Spleen (tissue), 11 donors: ENCODE measurements at regions not wholly inside any gene's neighbourhood (a gene's known extent, or its start where the extent isn't known, plus 50 kb on each side); places are given as distances from the start of the nearest gene placed in this dataset.

Source experiments
- DNase-seq: peaks from one replicate; pipeline ENCODE4 v3.0.0-alpha.2; 2020
- H3K27ac ChIP-seq, 8 donors: fragments of 200-600 bp; sonication (generic) in 7 of 8; 1 replicate in 4 of 8; 2 replicates in 4 of 8; pipeline versions ENCODE4 v1.5.0 to v1.8.0; 2016 to 2021; ENCODE audit warnings: inconsistent platforms in 4 of 8, mild to moderate bottlenecking in 4 of 8, moderate library complexity in 1 of 8
- H3K27me3 ChIP-seq, 7 donors: fragments of 200-600 bp; sonication (generic) in 6 of 7; replicated peaks in 1 of 7; 1 replicate in 4 of 7; 2 replicates in 3 of 7; pipeline versions ENCODE4 v1.5.0 to v1.8.0; 2016 to 2021; ENCODE audit warnings: inconsistent platforms in 3 of 7, mild to moderate bottlenecking in 1 of 7
- H3K36me3 ChIP-seq, 6 donors: fragments of 200-600 bp; sonication (generic) in 5 of 6; 1 replicate in 4 of 6; 2 replicates in 2 of 6; pipeline versions ENCODE4 v1.5.0 to v1.8.0; 2016 to 2021; ENCODE audit warnings: inconsistent platforms in 2 of 6
- H3K4me1 ChIP-seq, 6 donors: fragments of 200-600 bp; sonication (generic) in 5 of 6; 1 replicate in 3 of 6; 2 replicates in 3 of 6; pipeline versions ENCODE4 v1.5.0 to v1.8.0; 2016 to 2021; ENCODE audit warnings: inconsistent platforms in 3 of 6
- H3K4me3 ChIP-seq, 8 donors: fragments of 200-600 bp; sonication (generic) in 7 of 8; 1 replicate in 4 of 8; 2 replicates in 4 of 8; pipeline versions ENCODE4 v1.5.0 to v1.8.0; 2016 to 2021; ENCODE audit warnings: inconsistent platforms in 4 of 8, mild to moderate bottlenecking in 4 of 8, moderate library complexity in 2 of 8
- H3K9me3 ChIP-seq, 8 donors: fragments of 200-600 bp; sonication (generic) in 7 of 8; 1 replicate in 4 of 8; 2 replicates in 4 of 8; pipeline versions ENCODE4 v1.5.0 to v1.8.0; 2016 to 2021; ENCODE audit warnings: inconsistent platforms in 4 of 8
- CTCF ChIP-seq, 11 experiments: fragments of 200-600 bp in 7 of 11; fragments of 450-650 bp in 4 of 11; sonication (generic) in 4 of 11; IDR thresholded peaks in 8 of 11; conservative IDR thresholded peaks in 3 of 11; 1 replicate in 7 of 11; 2 replicates in 4 of 11; pipeline versions ENCODE4 v1.4.0 to v1.8.0; 2016 to 2021; ENCODE audit warnings: antibody characterized with exemption in 11 of 11, inconsistent platforms in 4 of 11, mild to moderate bottlenecking in 1 of 11
- POLR2A ChIP-seq, 3 donors: fragments of 450-650 bp; IDR thresholded peaks; one replicate each; pipeline ENCODE4 v1.5.1; 2017; ENCODE audit warnings: antibody characterized with exemption in 3 of 3, mild to moderate bottlenecking in 1 of 3
- POLR2AphosphoS5 ChIP-seq, 3 donors: sonication (generic); formaldehyde crosslinking; IDR thresholded peaks; one replicate each; pipeline ENCODE4 v1.5.1; 2017; ENCODE audit warnings: antibody characterized with exemption in 3 of 3
- WGBS, 5 donors: extraction: QIAGEN DNeasy Blood & Tissue Kit in 3 of 5; methylation state at CpG; one replicate each; pipeline versions ENCODE4 v1.1.5 to v1.1.7; 2013 to 2018; 5-methylcytosine and 5-hydroxymethylcytosine counted together
- intact Hi-C: fragments of 100-400 bp; cut with DNase I; formaldehyde crosslinking; loops from one replicate; pipeline ENCODE4 v1.15.0; 2023; ENCODE audit warnings: low total_unique reads
- donor health status: healthy with polysubstance abuse.
- donor health status: DM: no; HTN: no; CAD: no; lungs with moderate emphysema.
- donor health status: DM: no; HTN: no; CAD: no.
- donor health status: Bipolar disorder and iron deficiency.
- donor health status: healthy.
- donor health status: DM: no; HTN: no; CAD: no.
- donor health status: DM: yes; HTN: yes; CAD: no.

GRCh38 chr4:44845309-44845708 is 119.0 kb upstream of the GNPDA2 start:
- Histone ChIP-seq H3K9me3 (no peaks in the 10 kb centered on the region), H3K27me3 (no peaks in the 10 kb centered on the region), H3K4me3 (no peak overlapping the region), H3K36me3 (no peaks in the 10 kb centered on the region), H3K4me1 (no peaks in the 10 kb centered on the region), H3K27ac (no peak overlapping the region)
- WGBS, 5 donors = 77 to 100% (median 89%) methylated on average over 1 of the region's 1 CpG
- TF ChIP-seq CTCF (IDR thresholded peaks at IDR 0.05 in 8 of 11, conservative IDR thresholded peaks at IDR 0.05 in 3 of 11) = no peak
- no peak for TF ChIP-seq POLR2A (IDR thresholded peaks at IDR 0.05)
- TF ChIP-seq POLR2AphosphoS5 (IDR thresholded peaks at IDR 0.05) = no peak
- no peak for DNase-seq
- intact Hi-C loops = no loop called here

DNA sequence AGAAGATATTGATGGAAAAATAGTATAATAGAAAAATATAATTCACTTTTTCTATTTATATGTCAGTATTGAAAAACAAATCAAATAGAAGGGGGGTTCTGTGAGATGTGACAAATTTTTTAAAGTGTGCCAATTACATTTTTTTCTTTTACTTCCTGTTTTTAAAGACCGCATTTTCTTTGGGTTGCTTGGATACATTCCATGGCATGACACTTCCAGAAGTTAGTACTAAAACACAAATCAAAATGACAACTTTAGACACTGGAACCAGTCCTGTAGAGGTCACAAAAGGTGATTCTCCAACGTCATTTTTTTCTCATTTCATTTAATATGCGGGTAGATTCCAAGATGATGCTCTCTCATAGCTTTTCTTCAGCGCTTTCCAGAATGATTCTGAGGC is 116.2 kb upstream of the GNPDA2 start:
- no peak for TF ChIP-seq POLR2AphosphoS5 (IDR thresholded peaks at IDR 0.05)
- TF ChIP-seq POLR2A (IDR thresholded peaks at IDR 0.05) = no peak
- TF ChIP-seq CTCF (IDR thresholded peaks at IDR 0.05 in 8 of 11, conservative IDR thresholded peaks at IDR 0.05 in 3 of 11) = no peak
- no peak for DNase-seq
- Histone ChIP-seq H3K27me3 (no peaks in the 10 kb centered on the region), H3K27ac (no peak overlapping the region), H3K4me1 (no peaks in the 10 kb centered on the region), H3K36me3 (no peaks in the 10 kb centered on the region), H3K4me3 (no peak overlapping the region), H3K9me3 (no peaks in the 10 kb centered on the region)
- intact Hi-C loops = no loop called here
- 41 to 57% (median 48%) methylated on average over 4 of the region's 4 CpGs for WGBS, 5 donors

DNA sequence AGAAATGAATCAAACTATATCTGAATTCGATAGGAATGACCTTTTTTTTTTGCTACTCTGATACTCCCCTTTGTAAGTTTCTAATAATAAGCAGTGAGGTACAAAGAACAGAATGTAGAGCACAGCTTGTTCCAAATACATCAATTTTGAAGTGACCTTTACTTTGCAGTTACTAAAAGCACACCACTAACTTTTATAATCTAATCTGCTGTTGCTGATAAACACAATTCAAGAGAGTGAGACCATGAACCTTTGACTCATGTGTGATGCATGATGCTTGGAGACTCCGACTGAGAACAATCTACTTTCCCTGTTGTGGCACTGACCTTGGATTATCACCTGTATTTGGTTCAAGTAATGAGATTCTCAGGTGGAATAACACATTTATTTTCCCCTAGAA is 91.6 kb upstream of the GNPDA2 start:
- 59 to 72% (median 61%) methylated on average over 2 of the region's 2 CpGs for WGBS, 5 donors
- no peak for DNase-seq
- Histone ChIP-seq H3K4me1 (no peaks in the 10 kb centered on the region), H3K27me3 (no peaks in the 10 kb centered on the region), H3K36me3 (no peaks in the 10 kb centered on the region), H3K4me3 (no peak overlapping the region), H3K27ac (no peak overlapping the region), H3K9me3 (peaks cover 0 to 22% (median 5%) of the 10 kb centered on the region in 8 donors)
- intact Hi-C loops = no loop called here
- no peak for TF ChIP-seq POLR2A (IDR thresholded peaks at IDR 0.05)
- TF ChIP-seq CTCF (IDR thresholded peaks at IDR 0.05 in 8 of 11, conservative IDR thresholded peaks at IDR 0.05 in 3 of 11) = no peak
- no peak for TF ChIP-seq POLR2AphosphoS5 (IDR thresholded peaks at IDR 0.05)

DNA sequence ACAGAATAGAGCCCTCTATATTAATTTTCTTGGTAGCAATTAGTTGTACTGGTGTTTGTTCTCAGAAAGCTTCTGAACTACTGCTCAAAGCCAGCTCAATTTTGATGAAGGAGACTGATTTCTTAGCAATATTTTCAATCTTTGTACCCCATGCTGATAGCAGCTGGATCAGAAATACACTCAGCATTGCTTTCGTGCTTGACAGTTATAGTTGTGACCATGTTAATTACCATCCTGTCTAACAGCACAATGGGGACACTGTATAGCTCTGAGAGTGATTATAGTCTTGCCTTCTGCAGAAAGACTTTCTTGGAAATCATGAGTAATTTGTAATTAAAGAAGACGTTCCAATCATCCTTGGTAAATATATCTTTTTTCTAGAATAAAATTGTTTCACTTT is 79.7 kb upstream of the GNPDA2 start:
- no peaks in the 10 kb centered on the region for H3K27me3 ChIP-seq
- no peaks in the 10 kb centered on the region for H3K36me3 ChIP-seq
- intact Hi-C loops = no loop called here
- TF ChIP-seq POLR2AphosphoS5 (IDR thresholded peaks at IDR 0.05) (no peak), CTCF (IDR thresholded peaks at IDR 0.05 in 8 of 11, conservative IDR thresholded peaks at IDR 0.05 in 3 of 11) (no peak), POLR2A (IDR thresholded peaks at IDR 0.05) (no peak)
- no peak overlapping the region for H3K27ac ChIP-seq
- H3K4me3 ChIP-seq = no peak overlapping the region
- no peaks in the 10 kb centered on the region for H3K4me1 ChIP-seq
- H3K9me3 ChIP-seq = no peaks in the 10 kb centered on the region
- WGBS, 5 donors = 39 to 75% (median 44%) methylated on average over 2 of the region's 2 CpGs
- no peak for DNase-seq
